RWPE2 (cell line): ENCODE measurements at regions not wholly inside any gene's neighbourhood (a gene's known extent, or its start where the extent isn't known, plus 50 kb on each side); places are given as distances from the start of the nearest gene placed in this dataset.
A peak's percentile ranks its signal among the peaks of the same experiment; 100 is the strongest.

Experiments used
- ATAC-seq: fragments of 200-7000 bp; cut with Tn5 transposase; 3 replicates; pipeline ENCODE4 v1.9.1; 2021; ENCODE audit warnings: low read depth
- DNase-seq: peaks from one replicate; pipeline ENCODE4 v3.0.0-alpha.2; 2020; ENCODE audit warnings: low spot score
- H3K27ac ChIP-seq: fragments of 450-650 bp; 2 replicates; pipeline ENCODE4 v1.5.1; 2017; ENCODE audit warnings: mild to moderate bottlenecking; ENCODE audit not compliant: poor library complexity, severe bottlenecking
- H3K27me3 ChIP-seq: fragments of 250-450 bp; sonication (Bioruptor Pico); 2 replicates; pipeline ENCODE4 v1.5.1; 2021; ENCODE audit warnings: mild to moderate bottlenecking, moderate library complexity; ENCODE audit not compliant: insufficient read depth, poor library complexity, severe bottlenecking
- H3K36me3 ChIP-seq: fragments of 250-450 bp; sonication (Bioruptor Pico); 2 replicates; pipeline ENCODE4 v1.5.1; 2020; ENCODE audit warnings: low read depth, mild to moderate bottlenecking, moderate library complexity
- H3K4me1 ChIP-seq: fragments of 250-450 bp; sonication (Bioruptor Pico); 2 replicates; pipeline ENCODE4 v1.5.1; 2021; ENCODE audit warnings: mild to moderate bottlenecking, moderate library complexity; ENCODE audit not compliant: insufficient read depth, poor library complexity, severe bottlenecking
- H3K4me3 ChIP-seq: fragments of 250-450 bp; sonication (Bioruptor Pico); 2 replicates; pipeline ENCODE4 v1.5.1; 2021; ENCODE audit warnings: mild to moderate bottlenecking, moderate library complexity; ENCODE audit not compliant: severe bottlenecking
- H3K9me3 ChIP-seq: fragments of 250-450 bp; sonication (Bioruptor Pico); 2 replicates; pipeline ENCODE4 v1.5.1; 2021; ENCODE audit warnings: mild to moderate bottlenecking, moderate library complexity; ENCODE audit not compliant: severe bottlenecking
- TF ChIP-seq, protein P1 (sequence below): fragments of 450-650 bp; IDR thresholded peaks from one replicate; pipeline ENCODE4 v1.5.1; 2017; ENCODE audit warnings: mild to moderate bottlenecking, moderate library complexity; ENCODE audit not compliant: poor library complexity, severe bottlenecking

DNA sequence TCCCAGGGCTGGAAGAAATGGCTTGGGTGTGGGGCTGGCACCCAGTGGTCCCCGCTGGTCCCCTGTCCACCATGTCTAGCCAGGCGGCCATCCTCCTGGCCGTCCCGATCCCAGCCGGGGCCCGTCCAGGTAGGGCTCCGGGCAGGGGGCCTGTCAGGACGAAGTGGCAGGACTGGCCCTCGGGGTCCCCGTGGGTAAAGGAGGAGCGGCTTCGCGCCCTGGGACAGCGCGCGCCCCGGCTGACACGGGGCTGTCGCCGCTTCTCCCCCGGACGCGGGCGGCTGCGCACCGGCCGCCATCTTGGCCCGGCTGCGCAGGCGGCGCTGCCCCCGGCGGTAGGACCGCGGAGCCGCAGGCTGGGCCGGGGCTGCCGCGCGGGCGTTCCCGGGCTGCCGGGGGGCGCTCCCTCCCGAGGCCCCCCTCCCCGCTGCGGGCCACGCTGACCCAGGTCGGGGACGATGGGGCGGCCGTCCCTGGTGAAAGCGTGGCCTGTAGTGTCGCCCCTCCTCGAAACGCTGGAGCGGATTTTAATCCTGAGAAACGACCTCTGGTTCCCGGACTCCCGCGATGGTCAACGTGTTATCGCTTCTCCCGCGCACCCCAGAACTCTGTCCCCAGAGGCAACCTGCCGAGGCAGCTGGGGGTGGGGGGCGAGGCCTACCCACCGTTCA, 60.4 kb upstream of the BCOR start:
- H3K27ac ChIP-seq, result no peak overlapping the region

DNA sequence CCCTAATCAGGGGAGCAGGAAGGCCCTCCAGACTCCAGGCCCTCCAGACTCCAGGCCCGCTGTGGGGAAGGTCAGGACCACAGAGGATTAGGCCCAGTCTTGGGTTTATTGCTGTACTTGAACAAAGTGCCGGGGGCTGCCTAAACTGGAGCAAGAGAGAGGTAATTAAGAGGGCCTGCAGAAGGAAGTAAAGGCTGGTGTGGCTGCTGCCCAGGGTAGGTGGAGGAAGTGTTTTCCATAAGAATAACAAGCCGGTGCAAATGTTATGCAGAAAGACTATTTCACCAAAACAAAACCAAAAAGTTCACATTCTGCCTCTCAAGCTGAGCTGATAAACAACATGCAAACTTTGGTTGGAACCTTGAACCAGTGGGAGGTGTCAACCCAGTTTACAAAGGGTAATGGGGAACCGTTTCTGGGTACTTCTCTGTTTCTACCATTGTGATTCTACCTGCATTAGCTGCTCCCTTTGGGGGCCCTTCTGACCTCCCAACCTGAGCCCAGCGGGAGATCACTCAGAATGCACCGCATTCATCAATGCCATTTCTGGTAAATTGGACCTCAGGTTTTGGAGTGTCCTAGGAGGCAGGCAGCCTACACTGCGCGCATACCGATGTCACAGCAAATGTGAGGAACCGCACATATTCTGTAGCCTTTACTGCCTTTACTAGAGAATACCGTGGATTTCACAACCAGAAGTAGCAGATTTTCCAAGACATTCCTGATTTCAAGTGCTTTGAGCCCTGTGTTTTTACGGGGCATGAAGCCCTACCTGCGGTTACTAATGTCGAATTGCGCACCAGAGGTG, 59.7 kb upstream of the BCOR start:
- ATAC-seq, result no peak
- H3K4me3 ChIP-seq, result peak overlapping the region; percentile 39

More for the DNA sequence above, 60.4 kb upstream of the BCOR start:
- Histone ChIP-seq H3K36me3 (no peaks in the 10 kb centered on the region), H3K27me3 (no peaks in the 10 kb centered on the region), H3K4me1 (no peaks in the 10 kb centered on the region), H3K9me3 (no peaks in the 10 kb centered on the region), H3K4me3 (peak overlapping the region; percentile 39)
- DNase-seq (no peak), ATAC-seq (peak; percentile 57)
- TF ChIP-seq, protein P1, sequence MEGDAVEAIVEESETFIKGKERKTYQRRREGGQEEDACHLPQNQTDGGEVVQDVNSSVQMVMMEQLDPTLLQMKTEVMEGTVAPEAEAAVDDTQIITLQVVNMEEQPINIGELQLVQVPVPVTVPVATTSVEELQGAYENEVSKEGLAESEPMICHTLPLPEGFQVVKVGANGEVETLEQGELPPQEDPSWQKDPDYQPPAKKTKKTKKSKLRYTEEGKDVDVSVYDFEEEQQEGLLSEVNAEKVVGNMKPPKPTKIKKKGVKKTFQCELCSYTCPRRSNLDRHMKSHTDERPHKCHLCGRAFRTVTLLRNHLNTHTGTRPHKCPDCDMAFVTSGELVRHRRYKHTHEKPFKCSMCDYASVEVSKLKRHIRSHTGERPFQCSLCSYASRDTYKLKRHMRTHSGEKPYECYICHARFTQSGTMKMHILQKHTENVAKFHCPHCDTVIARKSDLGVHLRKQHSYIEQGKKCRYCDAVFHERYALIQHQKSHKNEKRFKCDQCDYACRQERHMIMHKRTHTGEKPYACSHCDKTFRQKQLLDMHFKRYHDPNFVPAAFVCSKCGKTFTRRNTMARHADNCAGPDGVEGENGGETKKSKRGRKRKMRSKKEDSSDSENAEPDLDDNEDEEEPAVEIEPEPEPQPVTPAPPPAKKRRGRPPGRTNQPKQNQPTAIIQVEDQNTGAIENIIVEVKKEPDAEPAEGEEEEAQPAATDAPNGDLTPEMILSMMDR, result peak; percentile 50

DNA sequence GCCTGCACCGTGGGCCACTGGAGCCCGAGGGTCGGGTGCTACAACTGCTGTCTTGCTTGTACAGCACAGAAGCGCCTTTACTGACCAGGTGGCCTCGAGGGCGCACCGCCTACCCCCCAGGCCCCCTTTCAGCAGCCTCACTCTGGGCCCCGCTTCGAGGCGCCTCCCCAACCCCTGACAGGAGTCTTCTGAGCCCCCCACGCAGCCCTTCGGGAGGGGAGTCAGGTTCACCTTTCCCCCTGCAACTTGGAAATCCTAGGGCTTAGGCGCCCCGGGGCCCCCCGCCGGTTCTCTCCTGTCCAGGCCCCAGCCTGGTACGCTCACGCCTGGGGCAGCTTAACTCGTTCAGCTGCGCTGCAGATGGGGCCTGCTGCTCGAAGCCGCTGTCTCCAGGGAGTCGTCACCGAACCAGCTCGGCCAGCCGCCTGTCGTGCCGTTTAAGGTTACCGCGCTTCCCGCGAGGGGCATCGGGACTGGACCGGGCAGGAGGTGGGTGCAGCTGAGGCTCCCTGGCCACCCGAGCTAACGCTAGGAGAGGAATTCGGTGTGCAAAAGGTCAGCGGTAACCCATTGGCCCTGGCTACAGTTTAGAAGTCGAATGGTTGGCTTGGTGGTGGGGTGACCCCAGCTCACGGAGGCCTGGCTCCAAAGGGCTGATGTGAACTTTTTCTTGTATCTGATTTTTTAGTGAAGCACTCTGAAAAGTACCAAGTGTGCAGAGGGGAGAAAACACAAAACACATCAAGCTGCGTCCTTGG, 58.9 kb upstream of the BCOR start:
- Histone ChIP-seq H3K27me3 (no peaks in the 10 kb centered on the region), H3K4me3 (no peak overlapping the region), H3K27ac (no peak overlapping the region), H3K4me1 (no peaks in the 10 kb centered on the region), H3K36me3 (no peaks in the 10 kb centered on the region), H3K9me3 (no peaks in the 10 kb centered on the region)
- DNase-seq (no peak), ATAC-seq (no peak)
- TF ChIP-seq, protein P1, result no peak

More for the DNA sequence above, 59.7 kb upstream of the BCOR start:
- H3K27ac ChIP-seq, result no peak overlapping the region
- no peaks in the 10 kb centered on the region for H3K36me3 ChIP-seq
- no peaks in the 10 kb centered on the region for H3K4me1 ChIP-seq
- no peak for DNase-seq
- H3K9me3 ChIP-seq, result no peaks in the 10 kb centered on the region
- TF ChIP-seq, protein P1, result no peak
- H3K27me3 ChIP-seq, result no peaks in the 10 kb centered on the region

DNA sequence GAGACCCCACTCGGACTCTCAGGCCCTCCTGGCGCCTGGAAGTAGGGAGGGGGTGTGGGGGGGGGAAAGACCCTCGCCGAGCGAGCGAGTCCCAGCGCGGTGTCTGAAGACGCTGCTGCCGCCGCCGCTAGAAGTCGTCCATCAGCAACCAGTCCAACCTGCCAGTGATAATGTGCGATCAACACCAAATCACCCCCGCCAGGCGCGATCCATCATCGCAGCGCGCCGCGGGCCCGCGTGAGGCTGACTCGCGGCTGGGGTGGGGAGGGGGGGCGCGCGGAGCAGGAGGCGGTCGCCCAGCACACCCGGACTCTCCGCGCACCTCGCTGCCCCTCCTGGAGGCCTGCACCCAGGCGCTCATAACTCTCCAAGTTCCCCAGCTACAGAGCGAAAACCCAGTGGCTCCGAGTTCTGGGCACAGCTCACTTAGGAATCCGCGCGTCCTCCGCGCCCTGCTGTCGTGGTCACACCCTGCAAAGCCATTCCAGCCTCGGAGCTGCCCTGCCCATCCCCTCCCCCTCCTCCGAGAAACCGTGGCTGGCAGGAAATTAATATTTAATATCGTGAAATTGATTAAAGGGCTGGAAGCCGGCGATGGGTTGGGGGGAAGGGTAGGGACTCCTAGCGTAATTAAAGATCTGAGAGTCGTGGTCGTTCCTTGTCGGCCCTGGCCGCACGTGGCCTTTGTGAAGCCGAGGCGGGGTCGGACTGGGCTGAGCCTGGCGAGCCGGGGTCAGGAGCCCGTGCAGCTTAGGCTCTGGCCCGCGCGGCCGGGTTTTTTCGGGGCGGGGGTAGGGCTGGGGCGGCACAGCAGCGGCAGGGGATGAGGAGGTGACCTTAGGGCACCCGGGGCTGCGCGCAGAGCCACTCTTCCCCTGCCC, 58.1 kb upstream of the BCOR start:
- Histone ChIP-seq H3K36me3 (no peaks in the 10 kb centered on the region), H3K4me1 (no peaks in the 10 kb centered on the region), H3K4me3 (peak overlapping the region; percentile 23), H3K27ac (no peak overlapping the region), H3K9me3 (no peaks in the 10 kb centered on the region), H3K27me3 (no peaks in the 10 kb centered on the region)
- TF ChIP-seq, protein P1, result no peak
- ATAC-seq (no peak), DNase-seq (no peak)
